Panc1 (cell line): ENCODE measurements at regions not wholly inside any gene's neighbourhood (a gene's known extent, or its start where the extent isn't known, plus 50 kb on each side); places are given as distances from the start of the nearest gene placed in this dataset.

Experiments
- ATAC-seq: fragments of 200-7000 bp; cut with Tn5 transposase; 2 replicates; pipeline ENCODE4 v1.9.1; 2020; ENCODE audit warnings: mild to moderate bottlenecking, moderate library complexity
- BruUV-seq: library from RNA; stranded (reverse); fragments of 400-500 nt; replicated peaks from 2 replicates; lab custom pipeline; 2021; lab: Mats Ljungman, UMichigan
- CTCF ChIA-PET: fragments of 300-600 bp; sonication (Branson Sonifier 250); formaldehyde crosslinking; loops from one replicate; lab custom pipeline; 2022; ENCODE audit warnings: antibody characterized with exemption; lab: Charles Lee
- POLR2A ChIA-PET: fragments of 300-600 bp; sonication (Branson Sonifier 250); formaldehyde crosslinking; loops from one replicate; lab custom pipeline; 2022; ENCODE audit warnings: antibody characterized with exemption; lab: Charles Lee
- DNase-seq: peaks from one replicate; pipeline ENCODE4 v3.0.0-alpha.2; 2010; ENCODE audit warnings: low read depth, low spot score
- H3K27ac ChIP-seq: 2 replicates; pipeline ENCODE4 v1.5.1; 2011; ENCODE audit warnings: mild to moderate bottlenecking, low read length, inconsistent platforms
- H3K27me3 ChIP-seq: fragments of 200-500 bp; sonication (Bioruptor generic); 2 replicates; pipeline ENCODE4 v1.6.0; 2014; ENCODE audit warnings: low read length, inconsistent platforms; ENCODE audit not compliant: control insufficient read depth, insufficient read depth
- H3K36me3 ChIP-seq: fragments of 200-500 bp; sonication (Bioruptor generic); 2 replicates; pipeline ENCODE4 v1.5.1; 2014; ENCODE audit warnings: inconsistent platforms, mild to moderate bottlenecking, low read length, moderate library complexity; ENCODE audit not compliant: control insufficient read depth, insufficient read depth
- H3K4me1 ChIP-seq: 2 replicates; pipeline ENCODE4 v1.5.1; 2011; ENCODE audit warnings: inconsistent platforms, mild to moderate bottlenecking, low read length, moderate library complexity; ENCODE audit not compliant: control insufficient read depth, insufficient read depth
- H3K4me3 ChIP-seq, 2 experiments: 2 replicates each; pipeline ENCODE4 v1.5.1; 2011 to 2012; ENCODE audit warnings: low read depth in 2 of 2, low read length in 2 of 2, mild to moderate bottlenecking in 2 of 2, inconsistent platforms in 1 of 2, moderate library complexity in 1 of 2
- H3K9me3 ChIP-seq: fragments of 200-500 bp; sonication (Bioruptor generic); 2 replicates; pipeline ENCODE4 v1.5.1; 2014; ENCODE audit warnings: low read depth, mild to moderate bottlenecking, inconsistent platforms, low read length, moderate library complexity; ENCODE audit not compliant: control insufficient read depth, insufficient read depth
- CTCF ChIP-seq: fragments of 450-650 bp; IDR thresholded peaks from 2 replicates; pipeline ENCODE4 v1.5.1; 2017; ENCODE audit warnings: mild to moderate bottlenecking
- POLR2AphosphoS5 ChIP-seq: IDR thresholded peaks from 2 replicates; pipeline ENCODE4 v1.6.1; 2012; ENCODE audit warnings: mild to moderate bottlenecking, low read depth, low read length, moderate library complexity
- REST ChIP-seq, 2 experiments: IDR thresholded peaks; 2 replicates each; pipeline ENCODE4 v1.6.1; 2011 to 2012; ENCODE audit warnings: low read depth in 2 of 2, control low read depth in 1 of 2, low read length in 1 of 2, mild to moderate bottlenecking in 1 of 2, moderate library complexity in 1 of 2; ENCODE audit not compliant: insufficient read depth in 1 of 2
- SIN3A ChIP-seq: IDR thresholded peaks from 2 replicates; pipeline ENCODE4 v1.6.1; 2012; ENCODE audit warnings: low read depth, mild to moderate bottlenecking, low read length, moderate library complexity, borderline replicate concordance; ENCODE audit not compliant: insufficient read depth
- TCF7L2 ChIP-seq: IDR thresholded peaks from 2 replicates; pipeline ENCODE4 v1.6.1; 2011; ENCODE audit warnings: mild to moderate bottlenecking, low read depth, low read length, inconsistent platforms
- in situ Hi-C: cut with HindIII; loops from 2 replicates; pipeline ENCODE4 v1.10.0; 2016; ENCODE audit warnings: low sequenced_read_pairs, low pct_unique_long_range_greater_than_20kb
- intact Hi-C: fragments of 100-400 bp; cut with micrococcal nuclease; formaldehyde crosslinking; loops from one replicate; pipeline ENCODE4 v1.10.0; 2022; ENCODE audit not compliant: unreplicated experiment

GRCh38 chr18:22846697-22847096 is 86.4 kb upstream of the RBBP8 start:
- DNase-seq: no peak
- Histone ChIP-seq H3K4me1 (no peaks in the 10 kb centered on the region), H3K27me3 (no peaks in the 10 kb centered on the region), H3K27ac (no peak overlapping the region), H3K36me3 (no peaks in the 10 kb centered on the region), H3K4me3 (no peak overlapping the region), H3K9me3 (no peaks in the 10 kb centered on the region)
- intact Hi-C loops: no loop called here
- POLR2A ChIA-PET: no interaction called here
- TF ChIP-seq REST (IDR thresholded peaks at IDR 0.05; ENCODE audit: insufficient read depth in 1 of 2, low read depth in 2 of 2, low read length in 1 of 2) (no peak), POLR2AphosphoS5 (no peak), TCF7L2 (no peak), SIN3A (no peak), CTCF (no peak)
- in situ Hi-C loops: no loop called here
- CTCF ChIA-PET: no interaction called here
- no peak for ATAC-seq
- no TSS peak for BruUV-seq

- POLR2A ChIA-PET: no interaction called here
- in situ Hi-C loops: no loop called here
- Histone ChIP-seq H3K36me3 (no peaks in the 10 kb centered on the region), H3K9me3 (no peaks in the 10 kb centered on the region), H3K4me1 (no peaks in the 10 kb centered on the region), H3K27ac (no peak overlapping the region), H3K4me3 (no peak overlapping the region), H3K27me3 (no peaks in the 10 kb centered on the region)
- TF ChIP-seq POLR2AphosphoS5: no peak
- no peak for TF ChIP-seq REST (IDR thresholded peaks at IDR 0.05; ENCODE audit: insufficient read depth in 1 of 2, low read depth in 2 of 2, low read length in 1 of 2)
- TF ChIP-seq TCF7L2: no peak
- no peak for TF ChIP-seq CTCF
- no peak for TF ChIP-seq SIN3A
- CTCF ChIA-PET: no interaction called here
- ATAC-seq (no peak), DNase-seq (no peak)
- intact Hi-C loops: no loop called here
- BruUV-seq: no TSS peak
These were observed 85.7 kb upstream of the RBBP8 start for GRCh38 chr18:22847392-22847791.
